Common myeloid progenitor, CD34-positive (primary cell): ENCODE measurements at regions not wholly inside any gene's neighbourhood (a gene's known extent, or its start where the extent isn't known, plus 50 kb on each side); places are given as distances from the start of the nearest gene placed in this dataset.
"Not testable (repeated sequence)": the region's sequence is repeated elsewhere in the genome, so short reads cannot be mapped to it uniquely, and the experiment has no call there.

Experiments used
- CTCF ChIA-PET: fragments of 350-600 bp; sonication (Branson Sonifier 250); formaldehyde crosslinking; loops from one replicate; lab custom pipeline; 2021; ENCODE audit warnings: antibody characterized with exemption; lab: Charles Lee
- POLR2A ChIA-PET: fragments of 350-600 bp; sonication (Branson Sonifier 250); formaldehyde crosslinking; loops from one replicate; lab custom pipeline; 2021; ENCODE audit warnings: antibody characterized with exemption; lab: Charles Lee
- DNase-seq, 3 donors: peaks; one replicate each; pipeline versions ENCODE4 v3.0.0 to v3.0.0-alpha.2; 2013
- H3K27ac ChIP-seq, 2 experiments: 1 replicate in 1 of 2; 2 replicates in 1 of 2; pipeline ENCODE4 v1.7.0; 2013; ENCODE audit warnings: inconsistent platforms in 2 of 2, low read length in 2 of 2, mild to moderate bottlenecking in 2 of 2, low read depth in 1 of 2, moderate library complexity in 1 of 2; ENCODE audit not compliant: severe bottlenecking in 2 of 2, insufficient read depth in 1 of 2, poor library complexity in 1 of 2
- H3K27me3 ChIP-seq, 5 experiments: replicated peaks in 2 of 5; 1 replicate in 3 of 5; 2 replicates in 2 of 5; pipeline versions ENCODE4 v1.6.1 to v1.7.0; 2013; ENCODE audit warnings: low read length in 4 of 5, mild to moderate bottlenecking in 2 of 5, moderate library complexity in 2 of 5, inconsistent platforms in 1 of 5; ENCODE audit not compliant: insufficient read depth in 5 of 5, control insufficient read depth in 4 of 5
- H3K36me3 ChIP-seq, 4 experiments: 1 replicate in 2 of 4; 2 replicates in 2 of 4; pipeline versions ENCODE4 v1.6.1 to v1.7.0; 2013; ENCODE audit warnings: low read length in 3 of 4, control low read depth in 1 of 4, mild to moderate bottlenecking in 1 of 4; ENCODE audit not compliant: control insufficient read depth in 4 of 4, insufficient read depth in 4 of 4
- H3K4me1 ChIP-seq, 4 experiments: 1 replicate in 3 of 4; 2 replicates in 1 of 4; pipeline versions ENCODE4 v1.6.1 to v1.7.1; 2013; ENCODE audit warnings: low read length in 3 of 4, mild to moderate bottlenecking in 3 of 4, control low read depth in 1 of 4, inconsistent platforms in 1 of 4, moderate library complexity in 1 of 4; ENCODE audit not compliant: control insufficient read depth in 4 of 4, insufficient read depth in 4 of 4; ENCODE audit errors: control extremely low read depth in 1 of 4
- H3K4me3 ChIP-seq, 7 experiments: 1 replicate in 4 of 7; 2 replicates in 3 of 7; pipeline versions ENCODE4 v1.5.1 to v1.7.0; 2013; ENCODE audit warnings: mild to moderate bottlenecking in 7 of 7, low read length in 6 of 7, moderate library complexity in 6 of 7, inconsistent platforms in 2 of 7, low read depth in 2 of 7, control low read depth in 1 of 7; ENCODE audit not compliant: insufficient read depth in 4 of 7, control insufficient read depth in 1 of 7; ENCODE audit errors: extremely low read depth in 1 of 7
- H3K9me3 ChIP-seq, 5 experiments: 1 replicate in 4 of 5; 2 replicates in 1 of 5; pipeline versions ENCODE4 v1.6.1 to v1.7.1; 2013; ENCODE audit warnings: low read length in 4 of 5, mild to moderate bottlenecking in 2 of 5, inconsistent platforms in 1 of 5, low read depth in 1 of 5, moderate library complexity in 1 of 5; ENCODE audit not compliant: control insufficient read depth in 4 of 5, insufficient read depth in 2 of 5; ENCODE audit errors: control extremely low read depth in 1 of 5
- WGBS: methylation state at CpG from one replicate; pipeline ENCODE4 v1.1.5; 2013; ENCODE audit not compliant: insufficient coverage; 5-methylcytosine and 5-hydroxymethylcytosine counted together

- DNase-seq, result no peak
- H3K27ac ChIP-seq, result no peak overlapping the region
- no peaks in the 10 kb centered on the region for H3K4me1 ChIP-seq
- WGBS, result 81% methylated on average over 2 of the region's 4 CpGs
- H3K27me3 ChIP-seq, result no peaks in the 10 kb centered on the region
- peaks cover 0 to 1% (median 0%) of the 10 kb centered on the region in 5 experiments for H3K9me3 ChIP-seq
- no peak overlapping the region for H3K4me3 ChIP-seq
- H3K36me3 ChIP-seq, result no peaks in the 10 kb centered on the region
- POLR2A ChIA-PET, result no interaction called here
- CTCF ChIA-PET, result interaction anchor here (1.5 kb wide), 1 partner anchor 10 kb away, joined by 3 read pairs; no protein-coding TSS in a partner anchor
Observed at GRCh38 chr15:92728266-92728665, 72.7 kb upstream of the FAM174B start.

- DNase-seq, result peak; percentile 14 to 21 (median 19)
- WGBS, result 74% methylated on average over 6 of the region's 12 CpGs
- Histone ChIP-seq H3K4me1 (peaks cover 0 to 8% (median 2%) of the 10 kb centered on the region in 4 experiments), H3K9me3 (no peaks in the 10 kb centered on the region), H3K27ac (peak overlapping the region in 1 of 2 experiments; percentile 66), H3K36me3 (no peaks in the 10 kb centered on the region), H3K4me3 (peak overlapping the region; percentile 29 to 77 (median 54)), H3K27me3 (no peaks in the 10 kb centered on the region)
- CTCF ChIA-PET, result interaction anchor here (1.3 to 1.7 kb wide), 3 partner anchors 14 to 212 kb away, joined by 3 to 4 read pairs (median 4); no protein-coding TSS in a partner anchor
- POLR2A ChIA-PET, result interaction anchor here (1.1 kb wide), 1 partner anchor 76 kb away, joined by 3 read pairs; no protein-coding TSS in a partner anchor
Observed at GRCh38 chr15:92733090-92733933, 77.7 kb upstream of the FAM174B start.

GRCh38 chr15:92733934-92734521 is 78.5 kb upstream of the FAM174B start:
- ChIA-PET POLR2A (interaction anchor here (1.1 kb wide), 1 partner anchor 75 kb away, joined by 3 read pairs; no protein-coding TSS in a partner anchor), CTCF (interaction anchor here (1.3 to 1.6 kb wide), 2 partner anchors 15 to 213 kb away, joined by 3 to 4 read pairs; no protein-coding TSS in a partner anchor)
- Histone ChIP-seq H3K27me3 (no peaks in the 10 kb centered on the region), H3K36me3 (no peaks in the 10 kb centered on the region), H3K4me1 (peaks cover 0 to 8% (median 2%) of the 10 kb centered on the region in 4 experiments), H3K4me3 (peak overlapping the region; percentile 29 to 77 (median 60)), H3K9me3 (no peaks in the 10 kb centered on the region), H3K27ac (peak overlapping the region in 1 of 2 experiments; percentile 66)
- 36% methylated on average over 24 of the region's 33 CpGs for WGBS
- peak; percentile 55 to 75 (median 64) for DNase-seq

- CTCF ChIA-PET, DNase-seq, H3K4me3 ChIP-seq, H3K9me3 ChIP-seq, POLR2A ChIA-PET, H3K36me3 ChIP-seq, H3K27ac ChIP-seq, H3K4me1 ChIP-seq, H3K27me3 ChIP-seq: not testable (repeated sequence)
- WGBS, result 100% methylated on average over 1 of the region's 4 CpGs
Observed at GRCh38 chr15:92739246-92739645, 83.7 kb upstream of the FAM174B start.

GRCh38 chr15:92745845-92746271 is 90.3 kb upstream of the FAM174B start:
- CTCF ChIA-PET, result no interaction called here
- Histone ChIP-seq H3K4me1 (no peaks in the 10 kb centered on the region), H3K4me3 (no peak overlapping the region), H3K27me3 (no peaks in the 10 kb centered on the region), H3K9me3 (no peaks in the 10 kb centered on the region), H3K27ac (no peak overlapping the region), H3K36me3 (no peaks in the 10 kb centered on the region)
- WGBS, result 93% methylated on average over 3 of the region's 4 CpGs
- POLR2A ChIA-PET, result no interaction called here
- DNase-seq, result no peak

GRCh38 chr15:92747047-92747446 is 91.5 kb upstream of the FAM174B start:
- Histone ChIP-seq H3K27ac (no peak overlapping the region), H3K4me1 (no peaks in the 10 kb centered on the region), H3K27me3 (no peaks in the 10 kb centered on the region), H3K36me3 (no peaks in the 10 kb centered on the region), H3K9me3 (no peaks in the 10 kb centered on the region), H3K4me3 (no peak overlapping the region)
- ChIA-PET POLR2A (no interaction called here), CTCF (no interaction called here)
- WGBS, result 84% methylated on average over 2 of the region's 3 CpGs
- DNase-seq, result no peak

GRCh38 chr15:92749216-92749615 is 93.6 kb upstream of the FAM174B start:
- CTCF ChIA-PET, result no interaction called here
- POLR2A ChIA-PET, result no interaction called here
- H3K9me3 ChIP-seq, result no peaks in the 10 kb centered on the region
- H3K4me1 ChIP-seq, result no peaks in the 10 kb centered on the region
- DNase-seq, result no peak
- H3K27ac ChIP-seq, result no peak overlapping the region
- no peak overlapping the region for H3K4me3 ChIP-seq
- H3K27me3 ChIP-seq, result no peaks in the 10 kb centered on the region
- no peaks in the 10 kb centered on the region for H3K36me3 ChIP-seq
- 73% methylated on average over 3 of the region's 4 CpGs for WGBS
